NCI-H1694 (cell line): ENCODE measurements at regions not wholly inside any gene's neighbourhood (a gene's known extent, or its start where the extent isn't known, plus 50 kb on each side); places are given as distances from the start of the nearest gene placed in this dataset.
"Not testable (repeated sequence)": the region's sequence is repeated elsewhere in the genome, so short reads cannot be mapped to it uniquely, and the experiment has no call there.

Experiments used
- DNase-seq: peaks from one replicate; lab custom pipeline; 2025; lab: John Stamatoyannopoulos, UW

- no peak for DNase-seq
Observed at GRCh38 chr10:64732372-64732957, 1211.3 kb downstream of the REEP3 start.

GRCh38 chr10:64733980-64734379 lies 1212.8 kb downstream of the REEP3 start:
- no peak for DNase-seq

GRCh38 chr10:64738462-64738861 lies 1217.3 kb downstream of the REEP3 start:
- no peak for DNase-seq

GRCh38 chr10:64745565-64745964 lies 1224.4 kb downstream of the REEP3 start:
- DNase-seq, result no peak

- DNase-seq, result no peak
Observed at GRCh38 chr10:64750672-64751071, 1229.5 kb downstream of the REEP3 start.

- no peak for DNase-seq
Observed at GRCh38 chr10:64753516-64753915, 1232.3 kb downstream of the REEP3 start.

- DNase-seq, result no peak
Observed at GRCh38 chr10:64760371-64760770, 1239.2 kb downstream of the REEP3 start.

GRCh38 chr10:64762861-64763260 lies 1241.7 kb downstream of the REEP3 start:
- DNase-seq, result no peak

GRCh38 chr10:64765498-64765897 lies 1244.3 kb downstream of the REEP3 start:
- no peak for DNase-seq

GRCh38 chr10:64771253-64772050 lies 1250.3 kb downstream of the REEP3 start:
- no peak for DNase-seq

- no peak for DNase-seq
Observed at GRCh38 chr10:64773357-64773756, 1252.2 kb downstream of the REEP3 start.

- DNase-seq, result not testable (repeated sequence)
Observed at GRCh38 chr10:64784451-64784850, 1263.2 kb downstream of the REEP3 start.

GRCh38 chr10:64785816-64786215 lies 1264.6 kb downstream of the REEP3 start:
- no peak for DNase-seq

GRCh38 chr10:64786989-64787388 lies 1265.8 kb downstream of the REEP3 start:
- DNase-seq, result no peak

- DNase-seq, result no peak
Observed at GRCh38 chr10:64795847-64796246, 1274.6 kb downstream of the REEP3 start.

- no peak for DNase-seq
Observed at GRCh38 chr10:64798297-64798696, 1277.1 kb downstream of the REEP3 start.

- DNase-seq, result not testable (repeated sequence)
Observed at GRCh38 chr10:64808233-64808632, 1287.0 kb downstream of the REEP3 start.

GRCh38 chr10:64810046-64810445 lies 1288.8 kb downstream of the REEP3 start:
- not testable (repeated sequence) for DNase-seq

- no peak for DNase-seq
Observed at GRCh38 chr10:64813391-64813790, 1292.2 kb downstream of the REEP3 start.

GRCh38 chr10:64814201-64814600 lies 1293.0 kb downstream of the REEP3 start:
- DNase-seq, result no peak

GRCh38 chr10:64829888-64830412 lies 1308.7 kb downstream of the REEP3 start:
- DNase-seq, result no peak

- no peak for DNase-seq
Observed at GRCh38 chr10:64830869-64831268, 1309.7 kb downstream of the REEP3 start.

GRCh38 chr10:64840341-64840740 lies 1319.1 kb downstream of the REEP3 start:
- DNase-seq, result no peak
